Stimulated activated CD4-positive, alpha-beta T cell treated with anti-CD3 and anti-CD28 coated beads, Interleukin-4, amount 100 ng/mL, for 24 hours (primary cell): ENCODE measurements at regions not wholly inside any gene's neighbourhood (a gene's known extent, or its start where the extent isn't known, plus 50 kb on each side); places are given as distances from the start of the nearest gene placed in this dataset.

Source experiments
- DNase-seq: peaks from one replicate; pipeline ENCODE4 v3.0.0-alpha.2; 2020

- no peak for DNase-seq
Observed at GRCh38 chr3:36197151-36197550, 183.2 kb upstream of the STAC start.

- DNase-seq, result no peak
Observed at GRCh38 chr3:36201546-36201945, 178.8 kb upstream of the STAC start.

GRCh38 chr3:36206956-36207580, 173.2 kb upstream of the STAC start:
- DNase-seq, result no peak

GRCh38 chr3:36210840-36211651, 169.3 kb upstream of the STAC start:
- no peak for DNase-seq

- no peak for DNase-seq
Observed at GRCh38 chr3:36211652-36211999, 168.7 kb upstream of the STAC start.

- DNase-seq, result no peak
Observed at GRCh38 chr3:36212251-36212650, 168.1 kb upstream of the STAC start.

GRCh38 chr3:36214460-36214859, 165.8 kb upstream of the STAC start:
- DNase-seq, result no peak

GRCh38 chr3:36215241-36215640, 165.1 kb upstream of the STAC start:
- no peak for DNase-seq

- no peak for DNase-seq
Observed at GRCh38 chr3:36219398-36219797, 160.9 kb upstream of the STAC start.

GRCh38 chr3:36220173-36220572, 160.1 kb upstream of the STAC start:
- DNase-seq, result no peak

GRCh38 chr3:36221975-36222374, 158.3 kb upstream of the STAC start:
- DNase-seq, result no peak

GRCh38 chr3:36227980-36228379, 152.3 kb upstream of the STAC start:
- DNase-seq, result no peak

- no peak for DNase-seq
Observed at GRCh38 chr3:36229496-36229895, 150.8 kb upstream of the STAC start.

- DNase-seq, result no peak
Observed at GRCh38 chr3:36232797-36233489, 147.4 kb upstream of the STAC start.

GRCh38 chr3:36244728-36245127, 135.6 kb upstream of the STAC start:
- no peak for DNase-seq

- DNase-seq, result no peak
Observed at GRCh38 chr3:36248374-36248773, 131.9 kb upstream of the STAC start.

- DNase-seq, result no peak
Observed at GRCh38 chr3:36250191-36250590, 130.1 kb upstream of the STAC start.

- no peak for DNase-seq
Observed at GRCh38 chr3:36257158-36257852, 123.0 kb upstream of the STAC start.

- no peak for DNase-seq
Observed at GRCh38 chr3:36258421-36258820, 121.9 kb upstream of the STAC start.

GRCh38 chr3:36259580-36259979, 120.7 kb upstream of the STAC start:
- DNase-seq, result no peak

- DNase-seq, result no peak
Observed at GRCh38 chr3:36269274-36269673, 111.0 kb upstream of the STAC start.

GRCh38 chr3:36282766-36283165, 97.5 kb upstream of the STAC start:
- DNase-seq, result no peak

GRCh38 chr3:36295296-36295695, 85.0 kb upstream of the STAC start:
- DNase-seq, result no peak

GRCh38 chr3:36297195-36297594, 83.1 kb upstream of the STAC start:
- DNase-seq, result no peak
